GM19438 (cell line): ENCODE measurements at regions not wholly inside any gene's neighbourhood (a gene's known extent, or its start where the extent isn't known, plus 50 kb on each side); places are given as distances from the start of the nearest gene placed in this dataset.
"Not testable (repeated sequence)": the region's sequence is repeated elsewhere in the genome, so short reads cannot be mapped to it uniquely, and the experiment has no call there.

Source experiments
- ATAC-seq: cut with Tn5 transposase; IDR thresholded peaks from one replicate; pipeline ENCODE4 v1.9.1; 2021; ENCODE audit warnings: low read depth; ENCODE audit not compliant: unreplicated experiment

DNA sequence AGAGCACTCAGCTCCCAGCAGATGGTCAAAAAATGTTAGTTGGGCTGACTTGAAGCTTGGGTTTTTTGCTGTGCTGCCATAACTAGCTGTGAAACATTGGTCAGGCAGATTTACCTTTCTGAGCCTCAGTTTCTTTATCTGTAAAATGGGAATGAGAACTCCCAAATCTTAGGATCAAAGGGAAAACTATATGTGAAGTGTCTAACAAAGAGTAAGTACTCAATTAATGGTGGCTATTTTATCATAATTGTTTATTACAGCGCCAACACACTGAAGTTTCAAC is 164.2 kb upstream of the POU3F1 start:
- no peak for ATAC-seq

DNA sequence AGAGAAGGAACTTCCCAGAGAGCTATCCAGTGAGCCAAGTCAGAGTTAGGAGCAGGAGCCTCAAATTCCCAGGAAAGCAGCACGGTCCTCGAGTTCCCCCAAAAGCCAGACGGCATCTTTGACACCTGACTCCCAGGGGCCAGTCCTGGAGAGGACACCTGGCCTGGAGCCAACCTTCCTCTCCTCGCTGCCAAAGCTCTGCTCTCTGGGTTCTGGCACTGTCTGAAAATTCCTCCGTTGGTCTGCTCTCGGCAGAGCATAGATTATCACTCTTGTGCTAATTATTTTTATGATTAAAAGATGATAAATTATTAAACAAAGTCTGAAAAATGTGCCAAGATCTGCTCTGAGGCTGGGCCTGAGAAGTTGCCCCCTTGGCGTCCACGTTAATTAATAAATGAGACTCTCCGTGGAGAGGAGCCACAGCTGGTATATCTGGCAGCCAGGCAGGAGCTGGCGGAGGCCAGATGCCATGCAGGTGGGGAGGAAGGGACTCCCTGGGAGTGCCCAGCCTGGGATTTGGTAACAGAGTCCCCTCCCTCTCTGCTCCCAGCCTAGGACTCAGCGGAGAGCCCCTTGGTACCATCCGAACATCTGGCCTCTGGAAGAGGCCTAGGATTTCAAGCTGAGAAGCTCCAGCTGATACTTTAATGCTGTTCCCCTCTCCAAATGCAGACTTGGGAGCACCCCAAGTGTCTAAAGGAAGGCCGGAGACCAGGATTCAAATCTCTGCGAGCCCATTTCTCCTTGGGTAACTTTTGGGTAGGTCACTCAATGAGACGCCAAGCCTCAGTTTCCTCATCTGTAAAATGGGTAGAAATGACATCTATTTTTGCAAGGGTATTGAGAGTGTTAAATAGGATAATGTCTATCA is 163.7 kb upstream of the POU3F1 start:
- ATAC-seq = no peak

DNA sequence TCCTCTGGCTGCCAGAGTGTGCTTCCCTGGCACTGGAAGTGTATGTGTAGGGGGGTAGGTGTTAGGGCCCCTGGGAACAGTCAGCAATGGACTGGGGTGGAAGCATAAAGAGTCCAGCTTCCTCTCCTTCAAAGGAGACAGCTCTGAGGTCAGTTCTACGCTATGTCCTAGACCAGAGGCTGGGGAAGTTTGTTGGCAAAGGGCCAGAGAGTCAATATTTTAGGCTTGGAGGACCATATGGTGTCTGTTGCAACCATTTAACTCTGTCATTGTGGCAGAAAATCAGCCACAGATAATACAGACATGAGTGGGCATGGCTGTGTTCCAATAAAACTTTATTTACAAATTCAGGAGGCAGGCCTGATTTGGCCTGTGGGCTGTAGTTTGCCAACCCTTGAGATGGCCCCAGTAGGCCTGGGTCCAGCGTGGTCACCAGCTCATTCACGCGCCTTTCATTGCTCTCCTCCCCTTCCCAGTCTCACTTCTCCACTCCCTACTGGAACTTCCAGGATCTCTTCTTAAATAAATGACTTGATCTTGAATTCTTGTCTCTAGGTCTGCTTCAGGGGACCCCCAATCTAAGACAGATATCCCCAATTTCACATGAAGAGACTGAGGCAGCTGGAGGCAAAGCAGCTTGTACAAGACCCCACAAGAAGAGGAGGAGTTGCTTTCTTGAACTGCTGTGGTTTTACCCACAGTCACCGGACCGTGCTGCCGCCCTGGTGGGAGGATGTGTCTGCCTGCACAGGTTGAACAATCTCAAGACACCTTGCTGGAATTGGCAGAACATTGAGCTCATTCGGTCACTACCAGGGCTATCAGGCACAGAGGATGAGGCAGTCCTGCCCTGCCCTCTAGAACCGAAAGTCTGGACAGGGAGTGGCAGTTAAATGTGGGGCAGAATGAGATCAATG is 162.4 kb upstream of the POU3F1 start:
- ATAC-seq = no peak

DNA sequence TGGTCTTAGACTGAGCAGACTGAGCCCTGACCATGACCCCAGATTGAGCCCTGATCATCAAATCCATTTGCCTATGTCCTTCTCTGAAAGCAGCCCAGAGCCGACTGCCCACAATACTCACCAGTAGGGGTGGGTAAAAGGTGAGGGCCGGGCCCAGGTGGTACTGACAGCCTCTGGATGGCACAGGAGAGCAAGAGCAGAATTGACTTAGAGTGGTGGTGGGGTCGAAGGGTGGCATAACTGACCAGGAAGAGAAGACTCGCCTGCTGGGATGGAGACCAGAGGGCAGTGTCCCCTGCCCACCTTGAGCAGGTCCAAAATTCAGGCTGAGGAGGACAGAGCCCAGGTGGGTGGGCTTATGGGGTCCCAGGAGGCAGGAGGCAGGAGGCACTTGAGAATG is 161.3 kb upstream of the POU3F1 start:
- ATAC-seq = no peak

DNA sequence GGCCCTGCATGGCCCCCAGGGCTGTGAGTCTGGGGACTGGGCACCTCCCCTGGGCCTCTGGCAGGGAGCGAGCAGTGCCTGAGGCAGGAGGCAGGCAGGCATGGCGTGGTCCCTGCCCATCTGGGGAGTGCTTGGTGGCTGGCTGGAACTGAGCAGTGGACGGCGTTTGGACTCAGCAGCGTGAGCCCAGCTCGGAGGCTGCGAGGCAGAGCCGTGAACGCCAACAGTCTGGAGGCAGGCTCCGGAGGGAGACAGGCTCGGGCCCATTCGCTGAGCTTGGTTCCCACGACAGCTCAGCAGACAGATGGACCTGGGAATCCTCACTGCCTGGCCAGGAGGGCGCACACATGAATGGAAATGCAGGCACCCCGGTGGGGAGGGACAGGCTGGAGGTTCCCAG is 160.7 kb upstream of the POU3F1 start:
- ATAC-seq = no peak

DNA sequence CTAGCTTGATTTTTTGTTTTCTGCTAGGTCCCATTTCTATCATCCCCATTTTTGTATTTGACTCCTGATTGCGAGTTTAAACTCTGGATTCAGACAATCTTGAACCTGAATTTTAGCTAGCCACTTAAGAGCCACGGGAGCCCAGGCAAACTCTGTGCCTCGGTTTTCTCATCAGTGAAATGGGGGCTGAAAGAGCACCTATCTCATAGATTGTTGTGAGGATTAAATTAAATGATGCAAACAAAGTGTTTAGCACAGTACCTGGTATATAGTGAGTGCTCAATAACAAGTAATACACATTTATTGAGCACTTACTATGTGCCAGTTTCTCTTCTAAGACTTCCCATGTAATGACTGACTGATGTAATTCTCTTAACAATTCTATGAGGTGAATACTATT is 158.1 kb upstream of the POU3F1 start:
- ATAC-seq = no peak

DNA sequence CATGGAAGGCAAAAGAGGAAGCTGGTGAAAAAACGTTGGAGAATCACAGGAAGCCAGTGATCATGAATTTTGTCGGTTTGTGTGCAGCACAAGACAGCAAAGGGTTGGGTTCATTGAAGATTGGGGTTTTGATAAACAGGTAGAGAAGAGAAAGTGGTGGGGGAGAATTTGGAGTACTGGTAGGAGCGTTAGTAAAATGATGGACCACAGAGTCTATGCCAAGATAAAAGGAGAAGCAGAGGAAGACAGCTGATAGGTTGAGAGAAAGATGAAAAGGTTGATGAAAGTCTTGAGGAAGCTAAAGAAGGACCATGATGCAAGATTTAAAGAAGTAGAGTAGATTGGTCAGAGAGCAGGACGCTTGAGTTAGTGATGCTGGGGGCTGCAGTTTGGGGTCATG is 156.8 kb upstream of the POU3F1 start:
- ATAC-seq = no peak

DNA sequence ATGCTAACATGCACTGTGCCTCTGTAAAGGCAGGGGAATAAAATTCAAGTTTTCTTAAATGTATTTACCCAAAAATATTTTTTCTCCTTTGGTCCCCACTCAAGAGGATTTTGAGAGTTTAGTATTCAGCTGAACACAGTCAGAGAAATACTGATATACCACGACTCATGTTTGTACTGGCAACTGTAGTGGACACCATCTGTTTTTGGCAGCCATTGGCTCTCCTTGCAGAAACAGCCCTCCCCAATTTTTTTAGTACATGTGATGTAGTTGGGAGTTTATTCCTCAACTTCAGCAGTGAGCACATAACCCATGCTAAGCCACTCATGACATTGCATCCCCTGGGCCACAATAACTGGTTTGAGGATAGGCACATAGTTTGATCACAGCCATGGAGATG is 154.8 kb upstream of the POU3F1 start:
- ATAC-seq = no peak

DNA sequence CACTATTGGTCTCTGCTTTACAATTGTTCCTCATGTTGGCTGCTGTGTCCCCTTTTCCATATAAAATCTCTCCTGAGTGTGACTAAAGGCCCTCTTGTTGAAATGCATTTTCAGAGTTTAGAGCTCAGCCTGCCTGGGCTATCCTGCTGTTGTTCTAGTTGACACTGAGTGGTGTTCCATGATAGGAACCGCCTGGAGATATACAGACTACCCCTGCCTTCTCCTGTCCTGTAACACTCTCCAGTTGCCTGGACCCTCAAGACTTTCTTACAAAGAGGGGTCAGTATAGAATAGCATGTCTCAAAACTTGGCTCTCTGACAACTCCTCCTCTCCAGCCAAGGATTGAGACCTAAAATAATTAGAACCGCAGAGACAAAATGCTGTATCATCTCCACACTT is 152.0 kb upstream of the POU3F1 start:
- no peak for ATAC-seq

DNA sequence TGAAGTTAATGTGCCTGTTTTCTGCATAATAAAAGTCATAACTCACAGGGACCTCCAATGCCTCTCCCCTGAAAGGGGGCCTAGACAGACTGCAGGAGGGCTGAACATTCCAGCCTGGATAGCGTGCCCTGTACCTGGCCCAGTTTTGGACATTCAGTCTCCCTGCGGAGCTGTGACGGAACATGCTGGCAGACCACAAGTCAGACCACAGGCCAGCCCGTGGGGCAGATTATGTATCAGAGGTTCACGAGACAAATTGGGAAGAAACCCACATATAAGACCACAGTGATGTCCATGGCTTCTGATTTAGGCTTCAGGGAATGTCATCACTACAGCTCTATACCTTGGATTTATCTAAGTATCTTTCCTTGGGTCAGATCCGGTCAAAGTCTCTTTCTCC is 151.5 kb upstream of the POU3F1 start:
- no peak for ATAC-seq

DNA sequence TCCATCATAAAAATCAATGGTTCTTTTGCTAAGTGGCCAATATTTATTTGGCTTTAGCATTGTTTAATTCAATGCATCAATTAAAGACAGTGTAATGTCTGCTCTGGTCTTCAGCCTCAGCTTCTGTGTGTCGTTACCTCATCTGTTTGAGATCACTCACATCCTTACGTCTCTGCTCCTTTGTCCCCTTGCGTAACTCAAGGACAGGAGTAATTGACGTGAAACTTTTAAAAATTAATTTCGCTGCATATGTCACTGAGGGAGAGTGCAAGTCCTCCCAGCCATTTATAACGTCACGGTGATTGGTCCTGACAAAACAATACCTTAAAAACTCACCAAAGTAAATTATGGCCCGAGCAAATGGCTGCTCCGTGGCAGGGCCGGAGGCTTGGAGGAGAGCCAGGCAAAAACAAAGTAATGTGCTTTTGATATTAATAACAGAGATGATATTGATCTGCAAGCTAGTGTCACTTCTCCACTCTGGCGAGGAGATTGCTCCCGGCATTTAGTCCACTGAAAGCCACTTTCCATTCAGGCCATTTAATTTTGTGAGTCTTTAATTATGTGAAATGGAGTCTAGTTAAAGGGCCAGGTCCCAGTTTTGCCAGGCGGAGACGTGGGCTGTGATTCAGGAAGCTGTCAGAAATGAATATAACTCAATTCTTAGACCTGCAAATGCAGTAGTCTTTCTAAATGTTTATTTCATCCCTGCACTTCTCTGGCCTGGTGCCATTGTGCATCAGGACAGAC is 150.9 kb upstream of the POU3F1 start:
- no peak for ATAC-seq

DNA sequence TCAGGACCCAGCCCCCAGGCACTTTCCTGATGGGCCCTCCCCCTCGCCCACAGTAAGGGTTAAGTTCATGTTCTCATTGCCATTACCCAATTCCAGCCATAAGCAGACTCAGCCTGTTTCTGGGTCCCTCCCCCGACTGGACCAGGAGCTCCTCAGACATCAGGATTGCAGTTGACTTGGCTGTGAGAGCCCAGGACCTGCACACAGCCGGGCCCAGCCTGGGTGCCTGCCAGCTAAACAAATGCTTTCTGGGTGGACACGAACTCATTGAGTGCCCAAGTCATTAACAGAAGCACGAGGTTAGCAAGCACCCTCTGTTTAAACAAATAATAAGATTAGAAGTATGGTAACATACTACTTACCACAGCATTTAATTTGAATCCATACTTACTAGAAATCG is 147.9 kb upstream of the POU3F1 start:
- ATAC-seq = no peak

DNA sequence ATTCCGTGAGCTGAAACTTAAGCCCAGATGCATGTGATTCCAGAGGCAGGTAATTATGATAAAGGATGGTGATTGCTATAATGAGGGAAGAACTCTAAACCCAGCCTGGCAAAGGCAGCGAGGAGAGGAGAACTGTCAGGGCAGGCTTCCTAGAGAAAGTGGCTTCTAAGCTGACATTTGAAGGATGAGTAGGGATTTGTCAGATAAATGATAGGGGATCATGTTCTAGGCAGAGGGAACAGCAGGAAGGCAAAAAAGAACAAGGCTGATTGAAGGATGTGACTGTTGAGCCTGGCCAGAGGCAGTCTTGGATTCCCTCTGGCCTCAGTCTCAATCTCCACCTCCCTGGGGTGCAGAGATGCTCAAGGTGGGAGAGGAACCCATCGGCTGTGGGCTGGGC is 146.4 kb upstream of the POU3F1 start:
- ATAC-seq = no peak

DNA sequence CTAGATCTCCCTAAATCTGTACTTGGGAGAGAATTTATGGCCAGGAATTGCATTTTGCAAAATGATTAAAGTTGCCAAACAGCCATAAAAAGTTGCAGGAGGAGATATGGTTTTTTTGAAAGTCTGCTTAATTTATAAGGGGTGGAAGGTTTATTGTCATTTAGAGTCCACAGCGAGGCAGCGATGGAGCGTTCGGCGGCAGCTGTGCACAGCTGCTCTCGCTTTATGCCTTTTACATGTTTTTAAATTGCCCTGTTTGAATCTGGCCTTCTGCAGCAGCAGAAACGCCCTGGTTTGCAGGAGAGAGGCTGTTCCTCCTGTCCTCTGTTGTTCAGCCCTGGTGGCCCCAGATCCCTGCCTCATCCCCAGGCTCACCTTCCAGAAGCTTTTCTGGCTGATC is 144.9 kb upstream of the POU3F1 start:
- no peak for ATAC-seq

DNA sequence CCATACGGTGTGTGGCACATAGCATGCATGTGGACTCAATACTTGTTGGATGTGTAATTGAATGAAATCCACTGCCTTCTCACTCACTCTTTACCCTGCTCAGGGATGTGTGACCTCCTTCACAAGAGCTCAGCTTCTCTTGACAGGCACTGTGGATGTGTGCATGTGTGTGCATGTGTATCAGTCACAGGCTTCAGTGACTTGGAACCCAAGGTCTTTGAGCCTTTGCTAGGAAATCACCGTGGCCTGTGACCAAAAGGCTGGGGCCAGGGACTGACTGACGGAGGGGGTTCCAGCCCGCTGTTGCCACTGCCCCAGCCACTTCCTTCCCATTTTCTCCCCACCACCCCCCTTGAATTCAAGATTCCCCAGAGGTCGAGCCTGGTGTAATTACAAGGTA is 144.4 kb upstream of the POU3F1 start:
- ATAC-seq = no peak

DNA sequence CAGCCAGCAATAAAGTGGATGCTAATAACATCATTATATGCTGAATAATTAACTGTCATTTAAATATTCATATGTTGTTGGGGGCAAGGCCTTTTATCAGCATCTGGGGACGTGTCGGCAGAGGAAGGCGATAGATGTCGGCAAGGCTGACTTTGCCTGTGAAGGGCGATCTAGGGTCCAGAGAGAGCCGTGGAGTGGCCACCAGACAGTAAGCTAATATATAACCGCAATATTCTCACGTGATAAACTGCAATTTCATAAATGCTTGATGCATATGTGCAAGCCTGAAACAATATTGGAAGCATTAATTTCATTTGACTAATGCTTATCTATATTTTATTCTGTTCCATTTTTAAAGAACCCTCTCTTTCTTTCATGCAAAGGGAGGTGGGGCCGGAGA is 141.0 kb upstream of the POU3F1 start:
- ATAC-seq = no peak

DNA sequence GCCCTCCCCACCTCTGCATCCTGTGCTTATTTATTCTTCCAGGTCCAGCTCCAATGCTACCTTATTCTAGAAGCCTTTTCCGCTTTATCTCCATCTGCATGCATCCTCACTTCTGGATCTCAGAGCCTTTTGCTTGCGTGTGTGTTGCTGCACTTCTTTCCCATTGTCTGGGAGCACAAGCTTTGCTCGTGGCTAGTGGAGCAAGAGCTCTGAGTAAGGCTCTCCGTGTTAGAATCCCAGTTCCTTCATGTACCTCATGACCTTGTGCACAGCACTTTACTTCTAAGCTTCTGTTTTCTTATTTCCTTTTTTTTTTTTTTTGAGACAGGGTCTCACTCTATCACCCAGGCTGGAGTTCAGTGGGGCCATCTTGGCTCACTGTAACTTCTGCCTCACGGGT is 140.0 kb upstream of the POU3F1 start:
- ATAC-seq = no peak

DNA sequence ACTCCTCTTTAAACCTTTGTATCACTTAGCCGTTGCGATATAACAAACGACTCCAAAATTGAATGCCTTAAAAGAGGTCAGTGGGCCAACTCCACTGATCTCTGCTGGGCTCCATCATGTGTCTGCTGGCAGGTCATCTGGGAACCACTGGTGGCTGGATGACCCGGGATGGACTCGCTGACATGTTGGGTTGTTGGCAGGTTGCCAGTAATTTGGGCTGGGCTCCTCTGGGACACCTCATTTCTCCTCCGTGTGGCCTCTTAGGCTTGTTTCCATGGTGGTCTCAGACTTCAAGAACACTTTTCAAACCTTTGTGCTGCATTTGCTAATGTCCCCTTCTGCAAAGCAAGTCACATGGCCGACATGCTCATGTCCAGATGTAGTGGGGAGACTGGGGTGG is 139.3 kb upstream of the POU3F1 start:
- no peak for ATAC-seq

DNA sequence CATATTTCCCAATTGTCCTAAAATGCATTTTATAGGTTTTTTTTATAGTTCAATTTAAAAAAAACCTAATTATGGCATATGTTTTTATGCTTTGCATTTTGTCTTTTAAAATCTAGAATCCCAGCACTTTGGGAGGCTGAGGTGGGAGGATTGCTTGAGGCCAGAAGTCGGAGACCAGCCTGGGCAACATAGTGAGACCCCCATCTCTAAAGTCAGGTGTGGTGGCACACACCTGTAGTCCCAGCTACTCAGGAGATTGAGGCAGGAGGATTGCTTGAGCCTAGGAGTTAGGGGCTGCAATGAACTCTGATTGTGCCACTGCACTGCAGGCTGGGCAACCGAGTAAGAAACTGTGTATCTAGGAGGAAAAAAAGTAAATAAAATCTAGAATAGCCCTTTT is 137.2 kb upstream of the POU3F1 start:
- ATAC-seq = no peak

DNA sequence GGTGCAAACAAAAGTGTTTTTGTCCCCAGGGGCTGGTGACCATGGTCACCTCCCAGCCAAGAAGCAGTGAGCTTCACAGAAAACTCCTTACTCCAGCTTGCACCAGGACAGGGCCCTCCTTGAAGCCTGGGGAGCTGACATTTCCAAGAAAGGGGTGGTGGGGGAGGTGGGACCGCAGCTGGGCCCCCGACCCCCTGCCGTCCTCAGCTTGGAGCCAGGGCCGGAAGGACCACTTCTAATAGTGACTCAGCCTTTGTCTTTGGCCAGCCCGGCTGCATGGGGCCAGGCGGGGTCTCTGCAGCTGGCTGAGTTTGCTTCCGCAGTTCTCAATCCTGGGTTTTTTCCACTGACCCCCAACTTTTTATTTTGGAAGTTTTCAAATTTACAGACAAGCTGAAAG is 136.5 kb upstream of the POU3F1 start:
- no peak for ATAC-seq

DNA sequence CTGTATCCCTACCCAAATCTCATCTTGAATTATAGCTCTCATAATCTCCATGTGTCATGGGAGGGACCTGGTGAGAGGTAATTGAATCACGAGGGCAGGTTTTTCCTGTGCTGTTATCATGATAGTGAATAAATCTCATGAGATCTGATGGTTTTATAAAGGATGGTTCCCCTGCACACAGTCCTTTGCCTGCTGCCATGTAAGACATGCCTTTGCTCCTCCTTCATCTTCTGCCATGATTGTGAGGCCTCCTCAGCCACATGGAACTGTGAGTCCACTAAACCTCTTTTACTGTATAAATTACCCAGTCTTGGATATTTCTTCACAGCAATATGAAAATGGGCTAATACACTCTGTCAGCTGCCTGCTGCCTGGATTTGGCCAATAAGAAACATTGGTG is 133.8 kb upstream of the POU3F1 start:
- ATAC-seq = not testable (repeated sequence)
